Chondrocyte (in vitro differentiated cells): ENCODE measurements at regions not wholly inside any gene's neighbourhood (a gene's known extent, or its start where the extent isn't known, plus 50 kb on each side); places are given as distances from the start of the nearest gene placed in this dataset.
"Not testable (repeated sequence)": the region's sequence is repeated elsewhere in the genome, so short reads cannot be mapped to it uniquely, and the experiment has no call there.

Experiments
- DNase-seq: peaks from one replicate; pipeline ENCODE4 v3.0.0; 2021; ENCODE audit warnings: mixed read lengths, low spot score
- H3K27ac Mint-ChIP-seq: one replicate; pipeline ENCODE4 v1.8.0; 2021; ENCODE audit warnings: mild to moderate bottlenecking, moderate library complexity, mixed read lengths; ENCODE audit not compliant: unreplicated experiment
- H3K27me3 Mint-ChIP-seq: 2 replicates; pipeline ENCODE4 v1.8.0; 2021; ENCODE audit warnings: low read depth, mixed read lengths
- H3K36me3 Mint-ChIP-seq: 2 replicates; pipeline ENCODE4 v1.8.0; 2021; ENCODE audit warnings: low read depth, mixed read lengths
- H3K4me1 Mint-ChIP-seq: 2 replicates; pipeline ENCODE4 v1.8.0; 2021; ENCODE audit warnings: low read depth, mild to moderate bottlenecking, mixed read lengths
- H3K4me3 Mint-ChIP-seq: one replicate; pipeline ENCODE4 v1.8.0; 2021; ENCODE audit warnings: mild to moderate bottlenecking, moderate library complexity, mixed read lengths; ENCODE audit not compliant: unreplicated experiment
- H3K9me3 Mint-ChIP-seq: 2 replicates; pipeline ENCODE4 v1.8.0; 2021; ENCODE audit warnings: low read depth, mixed read lengths
- TF ChIP-seq, protein P1 (sequence below): fragments of 200-600 bp; sonication (generic); IDR thresholded peaks from 2 replicates; pipeline ENCODE4 v1.5.0; 2021; ENCODE audit warnings: antibody characterized with exemption, mild to moderate bottlenecking, moderate library complexity

- Mint-ChIP-seq H3K27ac (no peak overlapping the region), H3K36me3 (no peaks in the 10 kb centered on the region)
- TF ChIP-seq, protein P1, sequence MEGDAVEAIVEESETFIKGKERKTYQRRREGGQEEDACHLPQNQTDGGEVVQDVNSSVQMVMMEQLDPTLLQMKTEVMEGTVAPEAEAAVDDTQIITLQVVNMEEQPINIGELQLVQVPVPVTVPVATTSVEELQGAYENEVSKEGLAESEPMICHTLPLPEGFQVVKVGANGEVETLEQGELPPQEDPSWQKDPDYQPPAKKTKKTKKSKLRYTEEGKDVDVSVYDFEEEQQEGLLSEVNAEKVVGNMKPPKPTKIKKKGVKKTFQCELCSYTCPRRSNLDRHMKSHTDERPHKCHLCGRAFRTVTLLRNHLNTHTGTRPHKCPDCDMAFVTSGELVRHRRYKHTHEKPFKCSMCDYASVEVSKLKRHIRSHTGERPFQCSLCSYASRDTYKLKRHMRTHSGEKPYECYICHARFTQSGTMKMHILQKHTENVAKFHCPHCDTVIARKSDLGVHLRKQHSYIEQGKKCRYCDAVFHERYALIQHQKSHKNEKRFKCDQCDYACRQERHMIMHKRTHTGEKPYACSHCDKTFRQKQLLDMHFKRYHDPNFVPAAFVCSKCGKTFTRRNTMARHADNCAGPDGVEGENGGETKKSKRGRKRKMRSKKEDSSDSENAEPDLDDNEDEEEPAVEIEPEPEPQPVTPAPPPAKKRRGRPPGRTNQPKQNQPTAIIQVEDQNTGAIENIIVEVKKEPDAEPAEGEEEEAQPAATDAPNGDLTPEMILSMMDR = no peak
Measured at GRCh38 chr1:227489572-227489971, 73.8 kb upstream of the ZNF678 start.

DNA sequence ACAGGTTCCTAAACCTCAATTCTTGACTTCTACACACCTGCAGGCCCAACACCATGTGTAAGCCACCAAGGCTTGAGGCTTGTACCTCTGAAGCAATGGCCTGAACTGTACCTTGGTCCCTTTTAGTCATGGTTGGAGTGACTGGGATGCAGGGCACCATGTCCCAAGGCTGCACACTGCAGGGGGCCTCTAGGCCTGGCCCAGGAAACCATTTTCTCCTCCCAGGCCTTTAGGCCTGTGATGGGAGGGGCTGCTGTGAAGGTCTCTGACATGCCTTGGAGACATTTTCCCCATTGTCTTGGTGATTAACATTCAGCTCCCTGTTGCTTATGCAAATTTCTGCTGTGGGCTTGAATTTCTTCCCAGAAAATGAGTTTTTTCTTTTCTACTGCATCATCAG lies 75.8 kb upstream of the ZNF678 start:
- H3K9me3 Mint-ChIP-seq = no peaks in the 10 kb centered on the region
- no peaks in the 10 kb centered on the region for H3K36me3 Mint-ChIP-seq
- H3K27me3 Mint-ChIP-seq = peaks cover 28% of the 10 kb centered on the region
- H3K27ac Mint-ChIP-seq = no peak overlapping the region
- DNase-seq = no peak
- TF ChIP-seq, protein P1 = no peak
- no peaks in the 10 kb centered on the region for H3K4me1 Mint-ChIP-seq
- no peak overlapping the region for H3K4me3 Mint-ChIP-seq

More at GRCh38 chr1:227489572-227489971, 73.8 kb upstream of the ZNF678 start:
- no peaks in the 10 kb centered on the region for H3K4me1 Mint-ChIP-seq
- no peak overlapping the region for H3K4me3 Mint-ChIP-seq
- H3K27me3 Mint-ChIP-seq = peaks cover 15% of the 10 kb centered on the region
- H3K9me3 Mint-ChIP-seq = no peaks in the 10 kb centered on the region
- no peak for DNase-seq

DNA sequence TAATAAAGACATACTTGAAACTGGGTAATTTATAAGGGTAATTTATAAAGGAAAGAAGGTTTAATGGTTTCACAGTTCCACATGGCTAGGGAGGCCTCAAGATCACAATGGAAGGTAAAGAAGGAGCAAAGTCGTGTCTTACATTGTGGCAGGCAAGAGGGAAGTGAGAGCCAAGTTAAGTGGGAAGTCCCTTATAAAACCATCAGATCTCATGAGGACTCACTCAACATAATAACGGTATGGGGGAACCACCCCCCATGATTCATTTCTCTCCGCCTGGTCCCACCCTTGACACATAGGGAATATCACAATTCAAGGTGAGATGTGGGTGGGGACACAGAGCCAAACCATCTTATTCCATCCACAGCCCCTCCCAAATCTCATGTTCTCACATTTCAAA lies 76.8 kb upstream of the ZNF678 start:
- TF ChIP-seq, protein P1 = no peak
- Mint-ChIP-seq H3K9me3 (no peaks in the 10 kb centered on the region), H3K4me1 (no peaks in the 10 kb centered on the region), H3K27ac (no peak overlapping the region), H3K36me3 (no peaks in the 10 kb centered on the region), H3K4me3 (no peak overlapping the region), H3K27me3 (peaks cover 32% of the 10 kb centered on the region)
- no peak for DNase-seq

GRCh38 chr1:227482023-227482299 lies 81.4 kb upstream of the ZNF678 start:
- Mint-ChIP-seq H3K4me3 (no peak overlapping the region), H3K36me3 (no peaks in the 10 kb centered on the region), H3K27ac (no peak overlapping the region), H3K27me3 (peaks cover 67% of the 10 kb centered on the region), H3K9me3 (peaks cover 1% of the 10 kb centered on the region), H3K4me1 (no peaks in the 10 kb centered on the region)
- no peak for DNase-seq
- TF ChIP-seq, protein P1 = no peak

- H3K36me3 Mint-ChIP-seq = peaks cover 13% of the 10 kb centered on the region
- peaks cover 24% of the 10 kb centered on the region for H3K9me3 Mint-ChIP-seq
- not testable (repeated sequence) for H3K27ac Mint-ChIP-seq, DNase-seq, H3K4me1 Mint-ChIP-seq, H3K4me3 Mint-ChIP-seq
- peaks cover 47% of the 10 kb centered on the region for H3K27me3 Mint-ChIP-seq
Measured at GRCh38 chr1:227474072-227474471, 89.3 kb upstream of the ZNF678 start.

DNA sequence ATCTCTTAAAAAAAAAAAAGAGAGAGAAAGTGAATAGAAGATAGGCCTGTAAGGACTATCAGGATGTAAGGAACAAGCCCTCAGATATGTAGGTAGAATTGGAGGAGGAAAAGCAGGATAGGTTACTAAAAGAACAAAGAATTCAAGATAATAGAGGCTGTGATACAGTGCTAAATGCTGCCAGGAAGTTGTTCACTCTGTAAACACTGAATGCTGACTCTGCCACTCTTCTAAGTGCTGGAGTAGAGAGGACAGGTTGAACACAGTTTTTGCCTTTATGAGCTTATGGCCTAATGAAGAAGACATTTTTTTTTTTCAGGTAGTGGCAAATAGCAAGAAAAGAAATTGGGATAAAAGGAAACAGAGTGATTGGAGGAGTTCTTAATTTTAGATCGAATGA lies 90.6 kb upstream of the ZNF678 start:
- Mint-ChIP-seq H3K36me3 (peaks cover 13% of the 10 kb centered on the region), H3K27ac (no peak overlapping the region), H3K4me3 (no peak overlapping the region), H3K9me3 (peaks cover 24% of the 10 kb centered on the region), H3K4me1 (no peaks in the 10 kb centered on the region), H3K27me3 (peaks cover 34% of the 10 kb centered on the region)
- DNase-seq = no peak
- TF ChIP-seq, protein P1 = no peak
